ENCODE measurements at regions not wholly inside any gene's neighbourhood (a gene's known extent, or its start where the extent isn't known, plus 50 kb on each side); places are given as distances from the start of the nearest gene placed in this dataset.

DNA sequence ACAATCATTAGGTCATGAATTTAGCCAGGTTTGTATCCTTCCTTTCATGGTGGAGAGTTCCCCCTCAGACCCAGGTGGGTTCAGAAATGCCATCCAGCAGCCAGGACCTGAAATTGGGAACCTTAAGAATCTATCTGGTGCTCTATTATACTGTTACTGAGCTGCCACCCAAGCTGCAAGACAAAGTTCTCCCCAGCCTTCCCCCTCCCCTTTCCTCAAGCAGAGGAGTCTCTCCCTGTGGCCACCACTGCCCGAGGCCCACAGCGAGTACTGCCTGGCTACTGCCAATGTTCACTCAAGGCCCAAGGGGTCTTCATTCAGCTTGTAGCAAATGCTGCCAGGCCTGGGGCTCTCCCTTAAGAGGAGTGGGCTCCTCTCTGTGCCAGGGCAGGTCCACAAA is 133.8 kb downstream of the TMEM38B start:
- Histone ChIP-seq H3K27me3 (ENCODE audit: control insufficient read depth in 2 of 2, insufficient read depth in 2 of 2, low read length in 2 of 2) (no peaks in the 10 kb centered on the region), H3K4me2 (ENCODE audit: insufficient read depth, low read length) (no peak overlapping the region), H3K4me1 (ENCODE audit: control insufficient read depth, extremely low read depth, insufficient read depth, low read length) (no peaks in the 10 kb centered on the region), H4K20me1 (replicated peaks; ENCODE audit: control insufficient read depth, extremely low read depth, insufficient read depth, low read length) (no peaks in the 10 kb centered on the region), H3K9me1 (replicated peaks; ENCODE audit: control insufficient read depth, extremely low read depth, insufficient read depth, low read length) (no peaks in the 10 kb centered on the region), H3K36me3 (ENCODE audit: control insufficient read depth in 2 of 2, extremely low read depth in 1 of 2, insufficient read depth in 2 of 2, low read length in 2 of 2) (no peaks in the 10 kb centered on the region), H3K27ac (ENCODE audit: insufficient read depth, low read depth, low read length) (no peak overlapping the region), H3K4me3 (replicated peaks in 1 of 3; ENCODE audit: insufficient read depth in 1 of 3, low read depth in 1 of 3, low read length in 3 of 3) (no peak overlapping the region), H3K9me3 (replicated peaks; ENCODE audit: control insufficient read depth, insufficient read depth, low read length) (no peaks in the 10 kb centered on the region), H3K79me2 (ENCODE audit: control insufficient read depth, insufficient read depth, low read length) (no peaks in the 10 kb centered on the region), H2AFZ (ENCODE audit: low read depth, low read length) (no peak overlapping the region), H3K9ac (replicated peaks; ENCODE audit: extremely low read depth, insufficient read depth, low read length) (no peak overlapping the region)
- BruUV-seq (replicated peaks) = no TSS peak
- DNase-seq (ENCODE audit: low read depth, low spot score) = no peak
- CTCF ChIA-PET = interaction anchor here (0.9 kb wide), 1 partner anchor 14 kb away, joined by 3 read pairs; no protein-coding TSS in a partner anchor
- TF ChIP-seq GATA2 (IDR thresholded peaks at IDR 0.05; ENCODE audit: insufficient read depth, insufficient read length, low read depth, low read length) = no peak
- no peak for TF ChIP-seq MAX (IDR thresholded peaks at IDR 0.05; ENCODE audit: insufficient read depth, insufficient read length)
- no peak for TF ChIP-seq POLR2AphosphoS5 (IDR thresholded peaks at IDR 0.05; ENCODE audit: insufficient read depth, low read depth, low read length)
- TF ChIP-seq POLR2A (IDR thresholded peaks at IDR 0.05; ENCODE audit: low read depth, low read length) = no peak
- TF ChIP-seq EZH2 (IDR thresholded peaks at IDR 0.05; ENCODE audit: borderline replicate concordance, low read depth, low read length, severe bottlenecking) = no peak
- TF ChIP-seq MYC (IDR thresholded peaks at IDR 0.05; ENCODE audit: low read depth, low read length) = no peak
- TF ChIP-seq JUN (IDR thresholded peaks at IDR 0.05; ENCODE audit: borderline replicate concordance, insufficient read depth, insufficient read length, low read depth) = no peak
- TF ChIP-seq CTCF (IDR thresholded peaks at IDR 0.05; ENCODE audit: extremely low read depth in 1 of 2, insufficient read depth in 1 of 2, low read depth in 1 of 2, low read length in 2 of 2) = no peak
- TF ChIP-seq FOS (IDR thresholded peaks at IDR 0.05; ENCODE audit: borderline replicate concordance, insufficient read depth, low read length) = no peak
- POLR2A ChIA-PET = no interaction called here
- dilution Hi-C loops (cut with MboI; ENCODE audit: extremely low pct_ligation_motif_present, low sequenced_read_pairs) = no loop called here
- FAIRE-seq = no peak
- intact Hi-C loops (cut with micrococcal nuclease) = no loop called here
